Right lung (tissue), 2 donors: ENCODE measurements at regions not wholly inside any gene's neighbourhood (a gene's known extent, or its start where the extent isn't known, plus 50 kb on each side); places are given as distances from the start of the nearest gene placed in this dataset.
"Not testable (repeated sequence)": the region's sequence is repeated elsewhere in the genome, so short reads cannot be mapped to it uniquely, and the experiment has no call there.

ENCODE experiments used
- DNase-seq, 2 donors: peaks; one replicate each; pipeline ENCODE4 v3.0.0-alpha.2; 2013

- DNase-seq, result no peak
Observed at GRCh38 chr3:144746631-144747030, 775.0 kb downstream of the DIPK2A start.

- DNase-seq, result not testable (repeated sequence)
Observed at GRCh38 chr3:144749536-144750253, 778.1 kb downstream of the DIPK2A start.

- DNase-seq, result no peak
Observed at GRCh38 chr3:144754076-144754783, 782.6 kb downstream of the DIPK2A start.

GRCh38 chr3:144756704-144757440 is 785.2 kb downstream of the DIPK2A start:
- no peak for DNase-seq

GRCh38 chr3:144760831-144761230 is 789.2 kb downstream of the DIPK2A start:
- no peak for DNase-seq

GRCh38 chr3:144762091-144762490 is 790.5 kb downstream of the DIPK2A start:
- DNase-seq, result no peak

GRCh38 chr3:144763878-144764454 is 792.3 kb downstream of the DIPK2A start:
- DNase-seq, result no peak

GRCh38 chr3:144770281-144770680 is 798.7 kb downstream of the DIPK2A start:
- DNase-seq, result no peak

- peak in 1 of 2 donors; percentile 29 for DNase-seq
Observed at GRCh38 chr3:144770915-144771351, 799.3 kb downstream of the DIPK2A start.

GRCh38 chr3:144771381-144771870 is 799.8 kb downstream of the DIPK2A start:
- DNase-seq, result no peak

GRCh38 chr3:144772372-144772771 is 800.7 kb downstream of the DIPK2A start:
- DNase-seq, result no peak

GRCh38 chr3:144773350-144773749 is 801.7 kb downstream of the DIPK2A start:
- DNase-seq, result no peak

GRCh38 chr3:144774897-144775296 is 803.3 kb downstream of the DIPK2A start:
- DNase-seq, result no peak

- no peak for DNase-seq
Observed at GRCh38 chr3:144775551-144775950, 803.9 kb downstream of the DIPK2A start.

GRCh38 chr3:144777906-144778305 is 806.3 kb downstream of the DIPK2A start:
- DNase-seq, result no peak

GRCh38 chr3:144791034-144791433 is 819.4 kb downstream of the DIPK2A start:
- no peak for DNase-seq

- no peak for DNase-seq
Observed at GRCh38 chr3:144801890-144802289, 830.3 kb downstream of the DIPK2A start.

GRCh38 chr3:144809380-144809779 is 837.8 kb downstream of the DIPK2A start:
- no peak for DNase-seq

GRCh38 chr3:144810160-144810559 is 838.5 kb downstream of the DIPK2A start:
- DNase-seq, result no peak

GRCh38 chr3:144815655-144816054 is 844.0 kb downstream of the DIPK2A start:
- DNase-seq, result no peak

GRCh38 chr3:144816323-144816722 is 844.7 kb downstream of the DIPK2A start:
- no peak for DNase-seq

- no peak for DNase-seq
Observed at GRCh38 chr3:144818973-144819372, 847.4 kb downstream of the DIPK2A start.
